GM19395 (cell line): ENCODE measurements at regions not wholly inside any gene's neighbourhood (a gene's known extent, or its start where the extent isn't known, plus 50 kb on each side); places are given as distances from the start of the nearest gene placed in this dataset.

ENCODE experiments used
- ATAC-seq: cut with Tn5 transposase; IDR thresholded peaks from one replicate; pipeline ENCODE4 v1.9.1; 2021; ENCODE audit warnings: mild to moderate bottlenecking, moderate library complexity; ENCODE audit not compliant: unreplicated experiment

- ATAC-seq = no peak
Measured at GRCh38 chr15:87394676-87395075, 861.9 kb downstream of the NTRK3 start.

- ATAC-seq = no peak
Measured at GRCh38 chr15:87387766-87388165, 868.8 kb downstream of the NTRK3 start.

DNA sequence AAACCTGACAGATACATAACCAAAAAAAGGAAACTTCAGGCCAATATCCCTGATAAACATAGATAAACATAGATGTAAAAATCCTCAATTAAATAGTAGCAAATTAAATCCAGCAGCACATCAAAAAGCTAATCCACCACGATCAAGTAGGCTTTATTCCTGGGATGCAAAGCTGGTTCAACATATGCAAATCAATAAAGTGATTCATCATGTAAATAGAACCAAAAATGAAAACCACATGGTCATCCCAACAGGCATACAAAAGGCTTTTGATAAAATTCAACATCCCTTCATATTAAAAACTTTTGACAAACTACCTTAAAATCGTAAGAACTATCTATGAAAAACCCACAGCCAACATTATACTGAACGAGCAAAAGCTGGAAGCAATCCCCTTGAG is 882.2 kb downstream of the NTRK3 start:
- ATAC-seq = no peak

DNA sequence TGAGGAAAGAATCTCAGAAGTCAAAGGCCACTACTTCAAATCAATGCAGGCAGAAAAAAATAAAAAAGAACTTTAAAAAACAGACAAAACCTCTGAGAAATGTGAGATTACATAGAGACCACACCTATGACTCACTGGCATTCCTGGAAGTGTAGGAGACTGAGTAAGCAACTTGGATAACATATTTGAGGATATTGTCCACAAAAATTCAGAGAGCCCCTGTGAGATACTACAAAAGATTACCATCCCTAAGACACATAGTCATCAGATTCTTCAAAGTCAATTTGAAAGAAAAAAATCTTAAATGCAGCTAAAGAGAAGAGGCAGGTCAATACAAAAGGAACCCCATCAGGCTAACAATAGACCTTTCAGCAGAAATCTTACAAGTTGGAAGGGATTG is 887.3 kb downstream of the NTRK3 start:
- ATAC-seq = no peak

DNA sequence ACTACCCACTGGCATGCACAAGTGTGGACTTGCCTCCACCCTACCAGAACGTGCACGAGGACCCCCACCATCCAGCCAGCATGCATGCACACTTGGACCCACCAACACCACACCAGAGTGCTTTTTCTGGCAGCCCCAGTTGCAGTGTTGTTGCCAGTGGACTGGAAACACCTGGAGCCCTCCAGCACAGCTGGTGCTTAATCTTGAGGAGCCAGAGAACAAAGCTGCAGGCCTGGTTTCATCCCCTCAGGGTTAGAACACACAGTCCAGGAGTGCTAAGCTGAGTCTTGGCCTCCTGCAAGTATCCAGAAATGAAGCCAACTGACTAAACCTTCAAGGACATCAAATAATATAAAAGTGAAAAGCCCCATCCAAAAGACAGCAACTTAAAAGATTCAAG is 888.0 kb downstream of the NTRK3 start:
- ATAC-seq = no peak

DNA sequence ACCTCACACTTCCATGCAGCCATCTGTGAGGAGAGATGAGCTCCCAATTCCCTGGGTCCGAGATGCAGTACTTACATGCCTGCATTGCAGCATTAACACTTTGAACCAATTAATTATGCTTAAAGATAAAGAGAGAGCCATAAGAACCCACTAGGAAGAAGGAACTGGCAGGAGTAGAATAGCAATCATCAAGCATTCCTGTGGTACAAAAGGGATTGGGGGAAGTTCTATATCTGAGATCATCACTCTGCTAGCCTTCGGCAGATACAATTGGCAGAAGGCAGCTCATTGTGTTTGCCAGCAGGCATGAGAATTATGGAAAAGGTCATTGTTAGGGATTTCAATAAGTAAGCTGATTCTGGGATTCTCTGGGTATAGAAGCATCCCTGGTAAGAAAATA is 891.4 kb downstream of the NTRK3 start:
- ATAC-seq = no peak

DNA sequence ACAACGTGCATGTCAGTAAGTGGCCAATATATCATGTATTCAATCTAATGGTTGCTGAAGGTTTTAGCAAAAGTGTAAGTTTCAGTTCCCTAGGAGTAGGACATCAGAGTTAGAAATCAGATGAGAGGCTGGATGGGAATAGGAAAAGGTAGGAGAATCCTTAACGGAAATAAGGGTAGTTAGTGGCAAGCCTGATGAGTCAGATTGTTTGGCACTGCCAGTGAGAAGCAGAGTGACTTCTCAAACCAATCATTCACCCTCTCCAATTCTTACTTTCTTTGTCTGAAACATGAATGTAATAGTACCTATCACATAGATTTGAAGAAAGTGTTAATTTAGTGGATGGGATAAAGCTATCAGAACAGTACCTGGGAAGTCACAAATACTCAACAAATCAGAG is 894.0 kb downstream of the NTRK3 start:
- no peak for ATAC-seq

DNA sequence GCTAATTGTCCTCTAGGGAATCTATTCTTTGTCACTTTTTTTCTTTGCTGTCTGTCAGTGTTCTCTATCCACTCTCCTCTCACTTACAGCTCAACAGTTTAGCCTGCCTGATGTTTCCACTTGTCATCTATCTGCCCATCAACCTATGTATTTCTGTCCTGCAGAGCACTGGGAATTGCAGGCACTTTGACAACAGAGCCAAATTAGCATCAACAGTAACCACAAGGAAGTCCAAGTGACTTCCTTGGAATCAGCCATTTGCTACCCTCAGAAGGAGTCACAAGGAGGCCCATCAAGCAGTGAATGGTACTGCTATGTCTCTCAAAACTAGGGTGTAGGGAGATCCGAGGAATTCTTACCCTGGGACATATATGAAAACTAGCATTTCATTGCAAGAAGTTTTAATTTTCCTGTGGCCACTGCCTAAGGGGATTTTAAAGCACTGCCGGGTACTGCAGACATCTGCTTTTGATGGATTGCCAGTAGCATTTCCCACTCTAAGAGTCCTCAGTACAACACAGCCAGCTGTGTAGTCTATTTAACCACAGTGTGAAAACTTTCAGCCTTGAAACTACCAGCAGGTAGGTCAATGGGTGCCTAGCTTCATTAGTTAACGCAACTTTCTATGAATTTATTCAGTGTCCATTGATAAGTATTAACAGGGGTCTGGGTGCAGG is 898.8 kb downstream of the NTRK3 start:
- ATAC-seq = no peak

GRCh38 chr15:87355946-87356345 is 900.6 kb downstream of the NTRK3 start:
- no peak for ATAC-seq

- no peak for ATAC-seq
Measured at GRCh38 chr15:87354661-87355410, 901.7 kb downstream of the NTRK3 start.

- ATAC-seq = no peak
Measured at GRCh38 chr15:87349181-87349580, 907.4 kb downstream of the NTRK3 start.

GRCh38 chr15:87348746-87349145 is 907.8 kb downstream of the NTRK3 start:
- no peak for ATAC-seq

DNA sequence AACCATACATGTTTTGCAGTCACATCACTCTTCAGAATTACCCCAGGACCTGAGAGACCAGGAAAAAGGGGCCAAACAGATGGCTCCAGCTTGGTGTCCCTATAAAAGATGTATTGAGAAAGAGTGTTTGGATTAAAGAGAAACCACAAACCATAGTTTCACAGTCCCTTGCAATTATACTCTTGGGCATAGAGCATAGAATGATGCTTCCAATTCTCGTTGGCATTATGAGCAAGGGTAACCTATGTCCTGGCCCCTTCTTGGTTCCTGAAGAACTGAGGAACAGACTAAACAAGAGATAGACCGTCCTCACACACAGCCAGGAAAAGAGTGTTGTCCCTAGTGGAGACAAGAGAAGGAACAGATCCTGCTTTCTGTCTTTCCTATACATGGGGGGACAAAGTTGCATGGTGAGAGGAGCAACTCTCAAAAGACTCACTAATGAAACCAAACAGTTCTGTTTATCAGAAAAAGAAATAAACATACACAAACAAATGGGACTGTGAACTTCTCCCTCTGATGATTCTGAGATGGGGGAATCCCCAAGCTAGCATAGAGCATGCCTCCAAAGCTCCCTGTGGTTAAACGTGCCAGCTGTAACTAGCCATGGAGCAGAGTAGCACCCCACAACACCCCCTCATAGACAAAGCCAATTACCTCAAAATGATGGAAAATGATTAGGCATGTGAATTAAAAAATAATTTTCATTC is 908.6 kb downstream of the NTRK3 start:
- no peak for ATAC-seq

DNA sequence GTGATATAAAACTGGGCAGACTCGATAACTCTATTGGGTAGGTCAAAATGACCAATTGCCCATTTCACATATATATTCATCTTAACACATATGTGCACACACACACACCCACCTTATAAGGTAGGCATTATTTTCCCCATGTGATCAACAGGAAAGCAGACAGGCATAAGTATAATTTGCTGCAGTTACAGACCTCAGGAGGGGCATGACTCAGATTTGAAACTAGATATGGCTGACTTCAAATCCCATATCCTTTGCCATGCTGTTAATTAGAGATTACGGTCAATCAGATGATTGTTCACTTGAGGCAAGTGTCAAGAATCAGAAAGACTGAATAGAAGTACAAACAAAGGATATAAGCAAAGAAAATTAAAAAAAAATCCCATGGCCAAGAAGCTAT is 910.6 kb downstream of the NTRK3 start:
- ATAC-seq = no peak

DNA sequence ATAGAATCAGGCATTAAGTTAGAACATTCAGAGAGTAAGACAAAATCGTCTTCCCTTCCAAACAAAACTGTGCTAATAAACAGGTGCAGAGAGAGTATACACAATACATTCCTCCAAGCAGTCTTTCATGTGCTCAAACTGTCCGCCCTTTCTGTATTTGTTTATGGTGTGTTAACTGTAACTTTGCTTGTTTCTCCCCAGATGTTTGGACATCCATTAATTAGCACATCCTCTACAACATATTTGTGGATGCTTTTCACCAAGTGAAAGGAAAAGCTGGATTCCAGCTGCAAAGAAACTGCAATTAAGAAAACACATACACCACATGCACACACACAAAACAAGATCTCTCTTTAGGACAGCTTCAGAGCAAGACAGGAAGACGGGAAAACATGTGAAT is 912.6 kb downstream of the NTRK3 start:
- no peak for ATAC-seq

DNA sequence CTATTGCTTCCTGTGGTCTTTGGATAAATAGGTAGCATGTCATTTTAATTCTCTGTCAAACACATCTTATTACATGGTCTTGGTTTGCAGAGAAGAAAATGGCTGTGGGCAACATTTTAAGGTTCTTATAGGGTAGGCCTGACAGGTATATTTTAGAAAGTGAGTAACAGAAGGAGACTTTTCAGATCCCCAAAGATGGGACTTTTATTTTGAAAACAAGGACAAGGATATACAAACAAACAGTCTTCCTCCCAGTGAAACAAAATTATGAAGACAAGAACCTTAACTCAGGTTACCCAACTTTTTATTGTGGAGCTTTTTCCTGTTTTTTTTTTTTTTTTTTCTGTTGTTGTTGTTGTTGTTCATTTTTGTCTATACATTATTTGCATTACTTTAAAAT is 916.2 kb downstream of the NTRK3 start:
- no peak for ATAC-seq

GRCh38 chr15:87326269-87326668 is 930.3 kb downstream of the NTRK3 start:
- ATAC-seq = no peak

- no peak for ATAC-seq
Measured at GRCh38 chr15:87322870-87323269, 933.7 kb downstream of the NTRK3 start.

DNA sequence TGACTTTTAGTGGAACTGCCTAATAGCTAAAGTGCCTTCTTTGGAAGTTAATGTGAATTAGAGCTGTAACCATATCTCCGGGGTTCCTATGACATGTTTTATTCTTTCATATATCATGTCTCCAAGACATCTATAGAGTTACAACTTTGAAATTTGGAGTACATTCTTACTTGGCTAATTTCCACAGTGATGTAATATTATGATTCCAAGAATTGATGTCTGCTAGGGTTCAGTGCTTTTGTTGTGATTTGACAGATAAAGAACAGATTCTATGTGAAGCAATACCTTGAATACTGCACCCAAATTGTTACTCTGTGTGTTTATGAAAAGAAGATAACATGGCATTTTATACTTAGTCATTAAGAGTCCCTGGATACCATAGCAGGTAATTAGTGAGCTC is 934.3 kb downstream of the NTRK3 start:
- no peak for ATAC-seq

DNA sequence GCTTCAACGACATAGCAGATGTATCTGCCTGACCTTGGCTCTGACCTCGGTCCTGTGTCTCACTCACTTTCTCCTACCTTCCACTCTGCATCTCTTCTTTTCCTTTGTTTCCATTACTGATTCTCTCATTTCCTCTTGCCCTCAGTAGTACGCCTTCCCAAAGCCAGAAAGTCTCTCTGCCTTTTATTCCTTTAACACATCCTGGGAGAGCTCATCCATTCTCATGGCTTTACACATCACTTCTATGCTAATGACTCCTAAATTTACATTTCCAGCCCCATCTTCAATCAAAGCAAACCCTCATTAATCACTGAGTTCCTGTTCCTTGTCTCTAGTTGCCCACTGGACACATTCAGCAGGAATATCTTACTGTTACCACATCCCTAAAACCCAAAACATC is 938.6 kb downstream of the NTRK3 start:
- no peak for ATAC-seq

GRCh38 chr15:87312221-87312620 is 944.3 kb downstream of the NTRK3 start:
- ATAC-seq = no peak

DNA sequence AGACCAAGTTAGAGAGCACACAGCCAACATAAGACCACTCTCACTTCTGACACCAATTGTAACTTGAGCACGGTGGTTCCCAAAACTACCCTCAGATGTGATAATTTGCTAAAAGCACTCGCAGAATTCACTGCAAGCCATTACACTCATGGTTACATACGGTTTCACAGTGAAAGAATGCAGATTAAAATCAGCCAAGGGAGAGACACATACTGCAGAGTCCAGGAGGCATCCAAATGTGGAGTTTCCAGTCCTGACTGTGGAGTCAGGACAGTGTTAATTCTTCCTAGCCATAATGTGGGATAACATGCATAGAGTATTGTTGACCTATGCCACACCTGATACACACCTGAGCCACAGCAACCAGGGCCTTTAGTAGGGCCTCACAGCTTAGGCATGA is 956.4 kb downstream of the NTRK3 start:
- no peak for ATAC-seq
